Psoas muscle (tissue), 7 donors: ENCODE measurements at regions not wholly inside any gene's neighbourhood (a gene's known extent, or its start where the extent isn't known, plus 50 kb on each side); places are given as distances from the start of the nearest gene placed in this dataset.

Experiments used
- ATAC-seq, 4 donors: fragments of 200-7000 bp; cut with Tn5 transposase; one replicate each; pipeline ENCODE4 v1.9.1; 2020; ENCODE audit warnings: moderate library complexity in 3 of 4, mild to moderate bottlenecking in 2 of 4
- DNase-seq, 2 donors: peaks; one replicate each; pipeline ENCODE4 v3.0.0-alpha.2; 2020
- H3K27ac ChIP-seq: fragments of 200-600 bp; one replicate; pipeline ENCODE4 v1.8.0; 2022
- H3K27me3 ChIP-seq, 3 donors: fragments of 200-600 bp in 1 of 3; one replicate each; pipeline versions ENCODE4 v1.6.1 to v1.8.0; 2013 to 2022; ENCODE audit warnings: low read length in 2 of 3, mild to moderate bottlenecking in 2 of 3, moderate library complexity in 1 of 3; ENCODE audit not compliant: insufficient read depth in 3 of 3
- H3K36me3 ChIP-seq, 2 donors: fragments of 200-600 bp in 1 of 2; one replicate each; pipeline versions ENCODE4 v1.6.1 to v1.8.0; 2013 to 2022; ENCODE audit warnings: low read depth in 1 of 2, mild to moderate bottlenecking in 1 of 2, moderate library complexity in 1 of 2; ENCODE audit not compliant: insufficient read depth in 1 of 2
- H3K4me1 ChIP-seq: fragments of 200-600 bp; one replicate; pipeline ENCODE4 v1.8.0; 2022
- H3K4me3 ChIP-seq: fragments of 200-600 bp; one replicate; pipeline ENCODE4 v1.8.0; 2022; ENCODE audit warnings: mild to moderate bottlenecking
- H3K9me3 ChIP-seq: fragments of 200-600 bp; one replicate; pipeline ENCODE4 v1.8.0; 2022
- CTCF ChIP-seq: fragments of 200-600 bp; IDR thresholded peaks from one replicate; pipeline ENCODE4 v1.8.0; 2022; ENCODE audit warnings: antibody characterized with exemption
- WGBS, 3 donors: extraction: QIAGEN DNeasy Blood & Tissue Kit; methylation state at CpG; one replicate each; pipeline versions ENCODE4 v1.1.6 to v1.1.7; 2013; 5-methylcytosine and 5-hydroxymethylcytosine counted together
- intact Hi-C, 2 donors: fragments of 100-400 bp; cut with DNase I; formaldehyde crosslinking; loops; one replicate each; pipeline versions ENCODE4 v1.11.0 to v1.14.2; 2022
- donor health status: healthy with polysubstance abuse.
- donor health status: DM: no; HTN: no; CAD: no; lungs with moderate emphysema.
- donor health status: Bipolar disorder and iron deficiency.
- donor health status: healthy.
- donor health status: DM: yes; HTN: yes; CAD: no.
- donor health status: DM: no; HTN: no; CAD: no.
- donor health status: DM: yes; HTN: yes; CAD: no.

DNA sequence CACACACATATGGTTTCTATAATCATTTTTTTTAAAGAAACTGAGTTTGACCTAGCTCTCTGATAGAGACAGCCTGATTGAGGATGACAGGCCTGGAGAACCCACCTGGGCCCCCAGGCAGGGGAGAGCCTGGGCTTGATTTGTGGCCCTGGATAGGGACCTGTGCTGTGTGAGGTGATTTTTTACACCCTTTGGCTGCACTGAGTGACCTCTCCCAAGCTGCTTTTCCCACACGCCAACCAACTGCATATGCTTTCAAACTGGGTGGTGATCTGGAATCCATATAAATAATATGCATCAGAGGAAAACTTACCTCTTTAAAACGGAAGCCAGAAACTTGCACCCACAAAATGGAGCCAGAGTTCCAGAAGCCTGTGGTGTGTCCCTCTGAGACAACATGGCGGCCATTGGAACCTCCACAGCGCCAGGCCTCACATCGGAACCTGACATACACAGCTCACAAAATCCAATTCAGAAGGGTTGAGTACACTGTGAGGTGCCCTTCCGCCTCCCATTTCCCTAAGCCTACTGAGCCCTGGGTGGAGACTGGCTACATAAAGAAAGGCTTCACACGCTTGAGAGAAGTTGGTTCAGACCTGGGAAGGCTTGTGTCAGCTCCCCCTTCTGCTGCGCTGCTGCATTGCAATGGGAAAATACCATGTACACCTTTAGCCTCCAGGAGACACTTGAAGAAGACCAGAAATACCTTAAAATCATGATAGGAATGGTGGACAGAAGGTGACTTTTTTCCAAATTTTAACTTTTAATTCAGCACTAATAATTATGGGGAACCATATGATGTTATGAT is 160.7 kb downstream of the HHIPL2 start:
- H3K27ac ChIP-seq: no peak overlapping the region
- intact Hi-C loops: no loop called here
- no peak for DNase-seq
- no peaks in the 10 kb centered on the region for H3K9me3 ChIP-seq
- H3K36me3 ChIP-seq: no peaks in the 10 kb centered on the region
- no peaks in the 10 kb centered on the region for H3K4me1 ChIP-seq
- no peak overlapping the region for H3K4me3 ChIP-seq
- no peak for ATAC-seq
- H3K27me3 ChIP-seq: peaks cover 0 to under 1% (median 0%) of the 10 kb centered on the region in 3 donors
- 75 to 83% (median 82%) methylated on average over 8 of the region's 8 CpGs for WGBS, 3 donors
- TF ChIP-seq CTCF: no peak

- Histone ChIP-seq H3K27ac (no peak overlapping the region), H3K4me1 (no peaks in the 10 kb centered on the region), H3K9me3 (no peaks in the 10 kb centered on the region), H3K27me3 (peaks cover 0 to 2% (median 0%) of the 10 kb centered on the region in 3 donors), H3K4me3 (no peak overlapping the region), H3K36me3 (no peaks in the 10 kb centered on the region)
- ATAC-seq: no peak
- no peak for DNase-seq
- no peak for TF ChIP-seq CTCF
- WGBS, 3 donors: 35 to 44% (median 38%) methylated on average over 1 of the region's 1 CpG
- intact Hi-C loops: no loop called here
Measured at GRCh38 chr1:222385955-222386354, 161.9 kb downstream of the HHIPL2 start.

- DNase-seq (no peak), ATAC-seq (no peak)
- H3K27me3 ChIP-seq: peaks cover 0 to 2% (median 0%) of the 10 kb centered on the region in 3 donors
- no peaks in the 10 kb centered on the region for H3K36me3 ChIP-seq
- no peak for TF ChIP-seq CTCF
- no peak overlapping the region for H3K27ac ChIP-seq
- no peak overlapping the region for H3K4me3 ChIP-seq
- no peaks in the 10 kb centered on the region for H3K9me3 ChIP-seq
- intact Hi-C loops: no loop called here
- no peaks in the 10 kb centered on the region for H3K4me1 ChIP-seq
Measured at GRCh38 chr1:222385262-222385661, 162.6 kb downstream of the HHIPL2 start.

GRCh38 chr1:222384531-222384930 is 163.4 kb downstream of the HHIPL2 start:
- Histone ChIP-seq H3K36me3 (no peaks in the 10 kb centered on the region), H3K4me1 (no peaks in the 10 kb centered on the region), H3K27ac (no peak overlapping the region), H3K9me3 (no peaks in the 10 kb centered on the region), H3K27me3 (peaks cover 0 to 2% (median 0%) of the 10 kb centered on the region in 3 donors), H3K4me3 (no peak overlapping the region)
- ATAC-seq (no peak), DNase-seq (no peak)
- intact Hi-C loops: no loop called here
- no peak for TF ChIP-seq CTCF

DNA sequence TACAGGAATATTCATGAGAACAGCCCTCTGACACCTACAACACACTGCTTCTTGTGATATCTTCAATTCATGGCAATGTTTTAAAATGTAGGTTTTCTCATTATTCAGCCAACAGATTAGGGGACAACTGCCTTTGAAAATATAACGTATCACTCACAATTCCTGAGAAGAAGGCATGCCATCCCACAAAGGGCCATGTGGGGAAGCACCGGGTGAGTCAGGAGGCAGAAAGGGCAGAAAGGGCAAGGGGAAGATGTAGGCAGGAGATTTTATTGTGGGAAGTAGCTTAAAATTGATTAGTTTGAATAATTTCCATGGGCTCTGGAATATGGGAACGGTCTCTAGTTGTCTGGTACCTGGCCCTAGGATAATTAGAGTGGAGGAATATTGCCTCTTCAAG is 165.7 kb downstream of the HHIPL2 start:
- H3K36me3 ChIP-seq: no peaks in the 10 kb centered on the region
- DNase-seq (no peak), ATAC-seq (no peak)
- H3K4me1 ChIP-seq: no peaks in the 10 kb centered on the region
- H3K27ac ChIP-seq: no peak overlapping the region
- intact Hi-C loops: no loop called here
- no peak for TF ChIP-seq CTCF
- no peaks in the 10 kb centered on the region for H3K9me3 ChIP-seq
- H3K27me3 ChIP-seq: peaks cover 0 to 2% (median 0%) of the 10 kb centered on the region in 3 donors
- 35 to 46% (median 36%) methylated on average over 3 of the region's 3 CpGs for WGBS, 3 donors
- no peak overlapping the region for H3K4me3 ChIP-seq
